Nephron progenitor cell (in vitro differentiated cells): ENCODE measurements at regions not wholly inside any gene's neighbourhood (a gene's known extent, or its start where the extent isn't known, plus 50 kb on each side); places are given as distances from the start of the nearest gene placed in this dataset.
A peak's percentile ranks its signal among the peaks of the same experiment; 100 is the strongest.

Experiments
- DNase-seq: peaks from one replicate; pipeline ENCODE4 v3.0.0; 2021
- H3K27ac Mint-ChIP-seq: 2 replicates; pipeline ENCODE4 v1.8.0; 2021; ENCODE audit warnings: mild to moderate bottlenecking, moderate library complexity, mixed read lengths
- H3K27me3 Mint-ChIP-seq: 2 replicates; pipeline ENCODE4 v1.8.0; 2021; ENCODE audit warnings: mild to moderate bottlenecking, low read depth, mixed read lengths; ENCODE audit not compliant: poor library complexity
- H3K36me3 Mint-ChIP-seq: 2 replicates; pipeline ENCODE4 v1.8.0; 2021; ENCODE audit warnings: low read depth, mixed read lengths
- H3K4me1 Mint-ChIP-seq: 2 replicates; pipeline ENCODE4 v1.8.0; 2021; ENCODE audit warnings: mixed read lengths
- H3K4me3 Mint-ChIP-seq: 2 replicates; pipeline ENCODE4 v1.8.0; 2021; ENCODE audit warnings: mild to moderate bottlenecking, moderate library complexity, mixed read lengths
- H3K9me3 Mint-ChIP-seq: 2 replicates; pipeline ENCODE4 v1.8.0; 2021; ENCODE audit warnings: mild to moderate bottlenecking, moderate library complexity, mixed read lengths
- TF ChIP-seq, protein P1 (sequence below): fragments of 200-600 bp; sonication (generic); IDR thresholded peaks from 2 replicates; pipeline ENCODE4 v1.5.0; 2021; ENCODE audit warnings: antibody characterized with exemption

GRCh38 chr15:95498961-95499360, 831.5 kb upstream of the NR2F2 start:
- Mint-ChIP-seq H3K4me3 (no peak overlapping the region), H3K36me3 (no peaks in the 10 kb centered on the region), H3K4me1 (peaks cover 38% of the 10 kb centered on the region), H3K27me3 (no peaks in the 10 kb centered on the region), H3K9me3 (no peaks in the 10 kb centered on the region), H3K27ac (no peak overlapping the region)
- no peak for DNase-seq
- TF ChIP-seq, protein P1, sequence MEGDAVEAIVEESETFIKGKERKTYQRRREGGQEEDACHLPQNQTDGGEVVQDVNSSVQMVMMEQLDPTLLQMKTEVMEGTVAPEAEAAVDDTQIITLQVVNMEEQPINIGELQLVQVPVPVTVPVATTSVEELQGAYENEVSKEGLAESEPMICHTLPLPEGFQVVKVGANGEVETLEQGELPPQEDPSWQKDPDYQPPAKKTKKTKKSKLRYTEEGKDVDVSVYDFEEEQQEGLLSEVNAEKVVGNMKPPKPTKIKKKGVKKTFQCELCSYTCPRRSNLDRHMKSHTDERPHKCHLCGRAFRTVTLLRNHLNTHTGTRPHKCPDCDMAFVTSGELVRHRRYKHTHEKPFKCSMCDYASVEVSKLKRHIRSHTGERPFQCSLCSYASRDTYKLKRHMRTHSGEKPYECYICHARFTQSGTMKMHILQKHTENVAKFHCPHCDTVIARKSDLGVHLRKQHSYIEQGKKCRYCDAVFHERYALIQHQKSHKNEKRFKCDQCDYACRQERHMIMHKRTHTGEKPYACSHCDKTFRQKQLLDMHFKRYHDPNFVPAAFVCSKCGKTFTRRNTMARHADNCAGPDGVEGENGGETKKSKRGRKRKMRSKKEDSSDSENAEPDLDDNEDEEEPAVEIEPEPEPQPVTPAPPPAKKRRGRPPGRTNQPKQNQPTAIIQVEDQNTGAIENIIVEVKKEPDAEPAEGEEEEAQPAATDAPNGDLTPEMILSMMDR, result no peak

GRCh38 chr15:95499397-95499796, 831.1 kb upstream of the NR2F2 start:
- DNase-seq, result no peak
- peak overlapping the region; percentile 22 for H3K27ac Mint-ChIP-seq
- TF ChIP-seq, protein P1, result no peak
- H3K36me3 Mint-ChIP-seq, result no peaks in the 10 kb centered on the region
- no peaks in the 10 kb centered on the region for H3K9me3 Mint-ChIP-seq
- H3K4me3 Mint-ChIP-seq, result no peak overlapping the region
- H3K4me1 Mint-ChIP-seq, result peaks cover 33% of the 10 kb centered on the region
- no peaks in the 10 kb centered on the region for H3K27me3 Mint-ChIP-seq

- DNase-seq, result no peak
- TF ChIP-seq, protein P1, result no peak
- Mint-ChIP-seq H3K4me3 (no peak overlapping the region), H3K27me3 (no peaks in the 10 kb centered on the region), H3K36me3 (no peaks in the 10 kb centered on the region), H3K4me1 (peaks cover 32% of the 10 kb centered on the region), H3K9me3 (no peaks in the 10 kb centered on the region), H3K27ac (no peak overlapping the region)
Observed at GRCh38 chr15:95501865-95502264, 828.6 kb upstream of the NR2F2 start.

DNA sequence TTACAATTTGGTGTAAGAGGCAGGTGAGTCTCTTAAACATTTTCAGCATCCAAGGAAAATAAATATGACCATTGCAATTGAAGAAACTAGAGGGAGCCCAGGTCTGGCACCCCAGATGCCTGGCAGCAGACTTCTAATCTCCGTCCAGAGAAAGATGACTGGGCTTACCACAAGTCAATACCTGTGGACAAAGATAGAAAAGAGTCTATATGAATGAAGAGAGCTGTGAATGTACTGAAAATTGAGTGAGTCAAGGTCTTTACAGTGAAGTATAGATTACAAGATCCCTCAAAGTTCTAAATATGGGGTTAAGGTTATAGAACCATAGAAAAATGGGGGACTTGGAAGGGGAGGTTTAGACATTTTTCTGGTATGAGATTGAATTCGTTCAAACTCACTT, 827.4 kb upstream of the NR2F2 start:
- Mint-ChIP-seq H3K4me3 (no peak overlapping the region), H3K27me3 (no peaks in the 10 kb centered on the region), H3K4me1 (peaks cover 27% of the 10 kb centered on the region), H3K9me3 (peaks cover 6% of the 10 kb centered on the region), H3K36me3 (no peaks in the 10 kb centered on the region), H3K27ac (no peak overlapping the region)
- TF ChIP-seq, protein P1, result no peak
- no peak for DNase-seq

- no peaks in the 10 kb centered on the region for H3K36me3 Mint-ChIP-seq
- no peak overlapping the region for H3K4me3 Mint-ChIP-seq
- H3K9me3 Mint-ChIP-seq, result peaks cover 6% of the 10 kb centered on the region
- no peaks in the 10 kb centered on the region for H3K27me3 Mint-ChIP-seq
- no peak for DNase-seq
- no peak overlapping the region for H3K27ac Mint-ChIP-seq
- peaks cover 27% of the 10 kb centered on the region for H3K4me1 Mint-ChIP-seq
- TF ChIP-seq, protein P1, result no peak
Observed at GRCh38 chr15:95503640-95504225, 826.8 kb upstream of the NR2F2 start.

GRCh38 chr15:95511671-95512070, 818.8 kb upstream of the NR2F2 start:
- Mint-ChIP-seq H3K9me3 (peaks cover 26% of the 10 kb centered on the region), H3K27me3 (peaks cover 3% of the 10 kb centered on the region), H3K4me3 (no peak overlapping the region), H3K4me1 (peaks cover 6% of the 10 kb centered on the region), H3K36me3 (peaks cover 15% of the 10 kb centered on the region), H3K27ac (no peak overlapping the region)
- DNase-seq, result no peak
- TF ChIP-seq, protein P1, result no peak
